HG02973 (cell line): ENCODE measurements at regions not wholly inside any gene's neighbourhood (a gene's known extent, or its start where the extent isn't known, plus 50 kb on each side); places are given as distances from the start of the nearest gene placed in this dataset.
A peak's percentile ranks its signal among the peaks of the same experiment; 100 is the strongest.

ENCODE experiments used
- ATAC-seq: cut with Tn5 transposase; IDR thresholded peaks from one replicate; pipeline ENCODE4 v1.9.1; 2021; ENCODE audit warnings: moderate library complexity; ENCODE audit not compliant: unreplicated experiment

DNA sequence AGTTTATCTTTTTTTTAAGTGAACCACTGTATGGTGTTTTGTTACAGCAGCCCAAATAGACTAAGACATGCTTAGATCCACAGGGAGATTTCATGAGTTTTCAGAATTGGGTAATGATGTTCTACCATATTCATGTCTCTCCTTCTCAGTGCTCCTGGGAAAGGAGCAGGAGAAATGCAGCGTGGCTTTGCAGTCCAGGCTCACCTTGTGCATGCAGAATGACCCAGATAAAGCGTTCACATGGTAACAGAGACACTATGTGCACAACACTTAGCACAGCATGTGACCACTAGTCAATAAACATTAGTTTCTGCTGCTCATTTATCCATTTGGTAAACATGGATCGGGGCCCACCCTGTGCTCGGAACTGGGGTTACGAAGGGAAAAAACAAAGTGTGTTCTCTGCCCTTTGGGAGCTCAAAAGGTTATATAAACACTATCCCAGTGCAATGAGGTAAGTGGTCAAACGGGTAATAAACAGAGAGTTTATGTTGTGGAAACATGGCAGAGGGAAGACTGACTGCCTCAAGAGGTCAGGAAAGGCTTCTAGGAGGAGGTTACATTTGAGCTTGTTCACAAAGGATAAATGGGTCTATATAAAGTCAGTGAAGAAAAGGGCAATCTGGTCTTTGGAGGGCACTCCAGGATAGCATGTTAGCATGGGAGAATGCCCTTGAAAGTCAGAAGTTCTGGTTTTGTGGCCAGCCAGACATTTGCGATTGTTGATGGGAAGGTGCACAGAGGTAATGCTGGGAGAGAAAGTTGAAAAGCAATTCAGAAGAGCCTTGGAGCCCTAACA, 299.2 kb downstream of the TDRD15 start:
- ATAC-seq = no peak

GRCh38 chr2:21423854-21424253, 300.1 kb downstream of the TDRD15 start:
- no peak for ATAC-seq

- no peak for ATAC-seq
These were observed 300.6 kb downstream of the TDRD15 start for GRCh38 chr2:21424375-21424774.

GRCh38 chr2:21427606-21428005, 303.8 kb downstream of the TDRD15 start:
- peak; percentile 51 for ATAC-seq

DNA sequence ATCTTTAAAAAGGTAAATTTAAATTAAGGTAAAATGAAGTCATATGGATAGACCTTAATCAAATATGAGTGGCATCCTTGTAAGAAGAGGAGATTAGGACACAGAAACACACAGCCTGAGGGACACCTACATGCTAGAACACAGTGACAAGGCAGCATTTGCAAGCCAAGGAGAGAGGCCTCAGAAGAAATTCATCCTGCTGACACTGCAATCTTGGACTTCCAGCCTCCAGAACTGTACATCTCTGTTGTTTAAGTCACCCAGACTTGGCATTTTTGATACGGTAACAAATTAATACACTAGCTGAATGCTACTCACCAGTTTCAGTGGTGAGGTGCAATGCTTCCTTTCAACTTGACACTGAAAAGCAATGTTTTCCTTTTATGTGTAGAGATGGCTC, 305.0 kb downstream of the TDRD15 start:
- ATAC-seq = no peak

DNA sequence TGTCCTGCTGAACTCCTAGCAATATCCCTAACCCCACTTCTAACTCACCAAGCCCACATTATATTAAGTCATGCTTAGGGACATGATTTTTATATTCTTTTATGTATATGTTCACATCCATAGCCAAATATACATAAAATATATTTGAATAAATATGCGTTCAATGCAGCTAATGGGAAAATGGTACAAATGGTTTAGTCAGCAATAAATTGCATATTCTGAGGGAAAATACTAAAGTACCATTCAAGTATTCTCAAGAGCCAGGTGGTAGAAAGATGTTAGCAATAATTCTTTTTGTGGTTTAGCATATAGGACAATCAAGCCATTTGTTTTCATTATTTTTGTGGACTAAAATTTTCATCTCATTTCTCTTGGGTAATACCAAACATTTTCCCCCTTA, 306.0 kb downstream of the TDRD15 start:
- ATAC-seq = no peak

- ATAC-seq = no peak
These were observed 307.3 kb downstream of the TDRD15 start for GRCh38 chr2:21431078-21431477.

DNA sequence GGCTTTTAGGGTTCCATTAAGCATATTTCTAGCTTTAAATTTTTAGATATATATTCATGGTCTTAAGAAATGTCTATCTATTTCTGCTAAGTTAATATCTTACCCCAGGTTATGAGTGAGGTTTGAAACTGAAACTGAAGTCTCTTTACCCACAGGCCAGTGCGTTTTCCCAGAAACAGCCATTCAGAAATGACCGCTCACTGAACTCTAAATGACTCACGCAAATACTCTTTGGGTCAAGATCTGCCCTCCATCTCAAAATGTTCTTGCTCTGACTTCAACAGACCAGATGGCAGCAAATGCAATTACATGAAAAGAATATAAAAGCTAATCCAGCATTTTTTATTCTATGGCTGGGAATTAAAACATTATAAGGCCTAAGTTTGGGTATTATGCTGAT, 315.2 kb downstream of the TDRD15 start:
- no peak for ATAC-seq

- no peak for ATAC-seq
These were observed 317.7 kb downstream of the TDRD15 start for GRCh38 chr2:21441442-21441841.

- no peak for ATAC-seq
These were observed 319.8 kb downstream of the TDRD15 start for GRCh38 chr2:21443494-21444105.

DNA sequence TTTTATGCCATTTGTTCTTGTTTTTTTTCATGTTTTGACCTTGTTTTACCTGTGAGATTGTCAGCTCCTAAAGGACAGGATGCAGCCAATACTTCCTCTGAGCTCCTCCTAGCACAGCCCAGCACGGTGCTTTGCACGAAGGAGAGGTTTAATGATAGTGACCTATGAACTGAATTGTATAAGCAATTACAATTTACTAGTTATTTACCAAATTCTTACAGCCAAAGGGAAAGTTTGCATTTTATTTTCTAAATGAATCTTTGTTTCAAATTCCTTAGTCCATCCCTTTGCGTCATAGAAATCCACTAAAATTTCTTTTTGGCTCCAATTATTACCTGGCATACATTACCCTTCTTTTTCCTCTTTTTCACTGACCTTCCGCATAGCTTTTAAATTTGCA, 326.1 kb downstream of the TDRD15 start:
- no peak for ATAC-seq

DNA sequence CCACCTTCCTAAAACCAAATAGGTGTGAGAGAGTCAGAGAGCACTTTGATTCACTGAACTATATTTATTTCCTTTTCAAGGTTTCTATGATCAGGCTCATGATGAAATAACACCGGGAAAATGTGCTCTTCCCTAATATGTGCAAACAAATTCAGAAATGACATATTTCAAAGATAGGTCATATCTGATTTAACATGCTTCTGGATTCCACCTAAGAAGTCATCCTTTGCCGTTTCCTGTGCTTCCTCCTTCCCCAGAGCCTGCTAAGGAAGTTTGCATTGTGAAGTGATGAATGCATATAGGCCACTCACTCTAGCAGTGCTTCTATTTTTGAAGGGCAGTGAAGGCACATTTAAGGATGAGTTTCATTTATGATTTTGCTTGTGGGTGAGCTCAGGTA, 327.6 kb downstream of the TDRD15 start:
- no peak for ATAC-seq

DNA sequence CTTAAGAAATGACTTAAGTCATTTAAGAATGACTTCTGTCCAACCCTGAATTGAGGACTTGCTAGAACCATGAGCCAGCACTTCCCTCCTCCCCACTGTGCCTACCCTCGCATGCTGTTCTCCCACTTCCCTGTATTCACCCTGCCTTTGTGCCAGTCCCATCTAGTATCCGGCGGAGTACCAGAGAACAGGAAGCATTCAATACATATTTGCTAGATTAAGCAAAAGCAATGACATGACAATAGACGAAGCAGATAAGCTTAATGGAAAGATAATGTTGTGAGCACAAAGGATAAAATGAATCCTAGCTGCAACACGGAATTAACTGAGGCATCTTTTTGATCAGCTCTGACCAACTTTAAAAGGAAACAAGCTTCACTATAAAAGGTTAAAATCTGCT, 328.5 kb downstream of the TDRD15 start:
- ATAC-seq = no peak

DNA sequence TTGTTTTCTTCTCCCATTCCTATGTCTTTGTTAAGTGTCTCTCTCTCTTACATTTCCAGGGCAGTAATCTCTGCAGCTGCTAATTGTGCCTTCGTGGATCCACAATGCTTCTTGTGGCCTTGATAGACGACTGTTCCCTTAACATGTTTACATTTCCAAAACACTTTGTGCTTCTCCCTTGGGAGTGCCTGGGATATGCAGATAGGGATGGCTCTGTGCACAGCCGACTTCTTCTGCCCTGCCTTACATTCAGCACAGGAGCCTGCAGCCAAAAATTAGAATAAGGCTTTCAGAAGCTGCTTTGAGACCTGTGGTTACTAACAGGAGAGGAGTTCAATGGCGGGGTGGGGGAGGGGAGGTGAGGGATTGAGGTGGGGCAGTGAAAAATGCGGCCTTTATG, 328.9 kb downstream of the TDRD15 start:
- ATAC-seq = no peak

- ATAC-seq = no peak
These were observed 330.1 kb downstream of the TDRD15 start for GRCh38 chr2:21453723-21454450.

GRCh38 chr2:21454839-21455238, 331.1 kb downstream of the TDRD15 start:
- no peak for ATAC-seq

DNA sequence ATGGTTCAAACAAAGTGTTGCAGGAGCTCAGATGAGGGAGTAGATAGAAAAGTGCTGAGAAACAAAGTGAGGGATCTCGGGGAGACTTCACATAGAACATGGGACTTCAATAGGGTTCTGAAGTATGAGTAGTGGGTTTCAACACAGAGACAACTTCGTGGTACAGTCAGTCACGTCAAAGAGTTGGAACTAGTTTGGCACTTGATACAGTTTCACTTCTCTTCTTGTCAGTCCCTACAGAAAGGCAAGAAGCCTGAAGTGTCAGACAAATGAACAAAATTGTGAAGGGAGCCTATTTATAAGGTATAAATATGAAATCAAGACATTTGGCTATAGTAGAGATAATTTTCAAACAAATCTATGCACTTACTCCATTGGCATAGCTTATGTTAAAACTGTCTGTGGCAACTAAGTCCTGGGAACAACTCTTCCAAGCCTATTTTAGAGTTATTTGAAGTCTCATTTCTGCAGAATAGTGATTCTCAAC, 338.0 kb downstream of the TDRD15 start:
- ATAC-seq = no peak

GRCh38 chr2:21466341-21466927, 342.7 kb downstream of the TDRD15 start:
- ATAC-seq = no peak

DNA sequence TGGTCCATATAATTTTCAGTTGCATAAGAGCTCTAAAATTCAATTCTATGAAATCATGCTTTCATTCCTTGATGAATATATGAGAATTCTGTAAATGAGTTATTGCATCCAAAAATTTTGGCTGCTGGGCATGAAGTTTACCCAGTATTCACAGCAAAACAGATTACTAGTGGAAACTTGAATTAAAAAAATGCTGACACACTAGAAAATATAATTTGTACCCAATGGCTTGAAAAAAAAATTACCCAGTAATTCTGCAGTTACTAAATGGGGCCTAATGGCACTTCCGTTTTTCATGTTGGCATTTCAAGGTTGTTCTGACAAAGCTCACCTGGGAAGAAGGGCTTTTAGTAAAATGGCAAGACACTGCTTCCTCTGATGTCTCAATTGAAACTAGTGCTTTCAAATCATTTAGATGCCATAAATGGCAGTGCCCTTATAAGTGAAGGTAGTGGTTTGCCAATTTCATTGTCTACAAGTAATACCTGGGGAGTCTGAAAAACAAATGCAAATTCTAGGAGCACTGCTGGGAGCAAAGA, 343.6 kb downstream of the TDRD15 start:
- ATAC-seq = no peak

DNA sequence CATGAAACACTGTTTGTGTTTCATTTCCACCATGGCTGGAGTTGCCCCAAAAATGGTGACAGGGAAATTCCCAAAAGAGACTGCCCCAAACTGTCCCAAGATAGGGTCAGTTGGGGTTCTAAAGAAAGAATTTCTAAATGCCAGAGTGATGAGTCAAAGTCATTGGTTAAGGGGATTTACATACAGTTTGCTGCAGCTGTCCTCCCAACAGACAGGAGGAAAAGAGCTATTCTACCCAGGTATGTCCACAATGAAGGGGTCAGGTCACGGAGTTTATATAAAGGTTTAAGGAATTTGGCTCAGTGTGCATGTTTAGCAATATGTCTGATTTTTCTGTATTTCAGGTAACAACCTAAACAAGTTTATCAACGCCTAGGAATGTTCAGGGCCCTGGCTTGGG, 344.1 kb downstream of the TDRD15 start:
- no peak for ATAC-seq

- ATAC-seq = no peak
These were observed 344.9 kb downstream of the TDRD15 start for GRCh38 chr2:21468624-21469023.
